RPMI8226 (cell line): ENCODE measurements at regions not wholly inside any gene's neighbourhood (a gene's known extent, or its start where the extent isn't known, plus 50 kb on each side); places are given as distances from the start of the nearest gene placed in this dataset.
A peak's percentile ranks its signal among the peaks of the same experiment; 100 is the strongest.

Source experiments
- DNase-seq: peaks from one replicate; pipeline ENCODE4 v3.0.0-alpha.2; 2015

DNA sequence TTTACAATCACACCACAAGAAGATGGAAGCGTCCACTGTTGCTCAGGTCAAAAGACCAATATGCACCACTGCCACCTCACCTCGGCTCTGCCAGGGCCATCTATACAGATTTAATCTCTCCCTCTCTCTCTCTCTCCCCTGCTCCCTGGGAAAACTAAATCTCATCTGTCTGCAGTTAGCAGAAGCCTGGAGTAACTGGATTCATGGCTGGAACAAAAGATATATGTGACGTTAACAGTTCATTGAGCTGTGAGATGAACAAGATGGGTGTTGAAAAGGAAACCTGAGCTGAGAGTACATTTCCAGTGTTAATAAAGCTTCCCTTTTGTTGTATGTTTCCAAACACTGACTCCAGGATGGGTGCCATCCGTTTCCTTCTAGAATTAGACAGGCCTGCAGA is 369.7 kb downstream of the CDK5RAP2 start:
- no peak for DNase-seq

DNA sequence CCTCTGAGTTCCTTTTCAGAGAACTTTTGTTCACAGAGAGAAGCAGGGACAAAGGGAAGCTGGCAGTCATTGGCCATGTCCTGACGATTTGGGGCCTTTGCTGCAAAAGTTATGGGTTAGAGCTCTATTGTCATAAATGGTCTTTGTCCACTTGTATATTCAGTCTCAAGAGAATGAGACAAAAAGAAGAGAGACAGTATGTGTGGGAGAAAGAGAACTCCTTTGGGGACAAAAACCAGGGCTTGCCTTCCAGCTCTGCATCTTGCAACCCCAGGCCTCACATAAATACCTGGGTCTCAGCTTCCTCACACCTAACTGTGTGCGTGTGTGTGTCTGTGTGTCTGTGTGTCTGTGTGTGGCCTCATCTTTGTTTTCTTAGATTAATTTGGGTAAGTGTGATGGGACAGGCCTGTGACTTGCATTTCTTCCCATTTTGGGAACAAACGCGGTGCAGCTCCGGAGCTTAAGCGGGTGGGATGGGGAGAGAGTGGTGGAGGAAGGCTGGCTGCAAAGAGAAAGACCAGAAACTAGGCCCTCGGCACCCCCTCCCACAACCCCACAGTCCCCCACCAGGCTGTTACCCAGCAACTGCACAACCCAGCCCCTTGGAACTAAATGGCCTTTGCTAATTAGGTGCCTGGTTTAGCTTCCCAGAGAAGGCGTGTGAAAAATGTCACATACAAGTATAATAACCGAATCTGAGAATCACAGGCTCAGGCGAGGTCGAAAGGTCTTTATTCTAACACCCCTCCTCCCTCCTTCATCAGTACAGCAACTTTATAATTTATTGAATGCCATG is 376.9 kb downstream of the CDK5RAP2 start:
- DNase-seq: no peak

DNA sequence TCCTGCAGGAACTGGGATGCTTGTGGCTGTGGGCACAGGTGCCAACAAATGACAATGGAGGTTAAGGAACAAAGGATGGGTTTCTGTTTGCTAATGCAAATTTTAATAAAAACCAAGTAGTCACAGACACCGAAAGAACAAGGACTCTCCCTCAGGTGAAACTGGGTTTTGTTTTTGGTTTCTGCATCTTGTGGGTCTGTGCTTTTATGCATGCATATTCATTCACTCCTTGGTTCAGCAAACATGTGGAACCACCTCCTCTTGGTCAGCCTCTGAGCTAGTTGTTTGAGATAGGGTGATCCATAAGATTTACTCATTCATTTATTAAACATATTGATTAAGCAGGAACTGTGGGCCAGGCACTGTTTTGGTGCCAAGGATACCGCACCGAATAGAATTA is 381.9 kb downstream of the CDK5RAP2 start:
- no peak for DNase-seq

GRCh38 chr9:120197605-120198004 is 382.4 kb downstream of the CDK5RAP2 start:
- no peak for DNase-seq

GRCh38 chr9:120191141-120191540 is 388.8 kb downstream of the CDK5RAP2 start:
- DNase-seq: no peak

DNA sequence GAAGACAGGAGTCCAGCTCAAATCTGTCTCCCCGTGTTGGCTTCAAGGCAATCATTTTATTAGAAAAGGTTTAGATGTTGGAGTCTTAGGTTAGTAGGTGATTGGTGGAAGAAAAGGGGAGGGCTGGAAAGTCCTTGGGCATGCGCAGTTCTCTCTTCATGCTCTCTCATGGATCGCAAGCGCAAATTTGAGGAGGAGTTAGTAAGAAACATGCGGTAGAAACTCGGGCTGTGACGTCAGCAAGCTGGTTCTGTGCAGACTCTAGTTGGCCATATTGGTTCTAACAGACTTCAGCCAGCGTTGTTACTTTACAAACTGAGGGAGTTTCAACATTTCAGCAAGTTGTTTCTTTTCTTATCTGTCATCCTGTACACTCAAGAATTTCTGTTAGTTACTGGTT is 392.2 kb downstream of the CDK5RAP2 start:
- DNase-seq: no peak

GRCh38 chr9:120186276-120186675 is 393.7 kb downstream of the CDK5RAP2 start:
- DNase-seq: no peak

GRCh38 chr9:120184266-120184665 is 395.7 kb downstream of the CDK5RAP2 start:
- no peak for DNase-seq

- DNase-seq: no peak
These were observed 396.4 kb downstream of the CDK5RAP2 start for GRCh38 chr9:120183615-120184014.

DNA sequence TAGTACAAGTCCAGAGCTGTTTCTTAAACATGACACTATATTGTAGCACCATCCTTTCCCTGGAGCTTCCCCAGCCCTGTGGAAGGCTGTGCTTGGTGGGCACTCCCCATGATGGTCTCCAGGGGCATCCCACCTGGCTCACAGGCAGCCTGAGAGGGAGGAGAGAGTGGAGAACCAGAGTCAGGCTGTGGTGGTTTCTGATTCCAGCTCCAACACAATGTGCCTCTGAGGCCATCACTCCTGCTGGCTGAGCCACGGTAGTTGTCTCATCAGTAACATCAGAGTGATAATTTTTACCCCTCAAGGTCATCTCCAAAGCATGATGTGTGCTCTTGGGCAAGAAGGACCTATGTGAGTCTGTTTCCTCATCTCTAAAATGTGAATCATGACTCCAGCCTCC is 398.0 kb downstream of the CDK5RAP2 start:
- no peak for DNase-seq

DNA sequence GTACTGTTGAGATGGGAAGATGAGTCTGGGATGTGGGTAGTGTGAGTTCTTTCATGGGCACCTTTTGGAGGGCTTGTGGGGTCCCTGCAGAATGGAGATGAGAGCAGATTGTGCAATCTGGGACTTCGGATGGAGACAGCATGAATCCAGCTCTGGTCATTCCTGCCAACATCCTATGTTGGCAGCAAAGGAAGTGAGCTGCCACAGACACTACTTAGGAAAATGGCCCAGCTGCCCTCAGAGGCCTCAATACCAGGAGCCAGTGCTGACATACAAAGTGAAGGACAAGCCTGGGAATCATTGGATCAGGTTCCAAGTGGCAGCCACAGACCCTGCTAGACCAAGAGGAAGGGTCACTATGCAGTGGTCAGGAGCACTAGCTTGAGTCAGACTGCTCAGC is 402.8 kb downstream of the CDK5RAP2 start:
- DNase-seq: no peak

DNA sequence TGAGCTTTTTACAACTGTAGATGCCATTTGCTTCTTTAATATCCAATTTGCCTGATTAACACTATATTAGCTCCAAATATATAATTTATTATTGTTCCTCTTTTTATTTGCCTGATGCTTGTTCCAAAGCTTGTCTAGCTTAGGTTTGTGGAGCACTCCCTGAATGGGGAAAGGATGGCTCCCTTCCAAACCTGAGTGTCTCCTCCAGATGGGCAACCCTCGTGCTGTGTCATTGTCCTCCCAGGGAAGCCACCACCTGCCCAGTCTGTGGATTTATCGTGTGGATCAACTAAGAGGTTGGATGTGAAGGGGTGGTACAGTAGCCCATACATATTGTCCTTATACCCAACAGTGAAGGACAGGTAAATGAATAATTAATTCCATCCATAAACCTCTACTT is 404.9 kb downstream of the CDK5RAP2 start:
- DNase-seq: no peak

DNA sequence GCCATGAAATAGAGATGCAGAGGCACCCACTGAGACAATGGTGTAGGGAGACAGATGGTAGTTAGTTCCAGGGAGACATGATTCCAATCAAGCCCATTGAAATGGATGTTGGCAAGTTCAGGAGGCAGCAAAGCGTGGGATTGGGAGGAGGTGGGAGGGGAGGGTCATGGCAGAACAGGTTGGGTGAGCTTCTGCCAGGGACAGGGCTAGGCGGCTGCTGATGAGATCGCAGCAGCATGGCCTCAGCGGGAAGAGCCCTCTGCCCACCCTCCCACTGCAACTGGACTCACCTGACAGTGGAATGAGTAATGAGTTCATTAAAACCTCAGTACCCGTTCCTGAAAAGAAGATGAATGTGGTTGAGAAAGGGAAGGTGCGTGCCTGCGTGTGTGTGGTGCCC is 418.2 kb downstream of the CDK5RAP2 start:
- no peak for DNase-seq

DNA sequence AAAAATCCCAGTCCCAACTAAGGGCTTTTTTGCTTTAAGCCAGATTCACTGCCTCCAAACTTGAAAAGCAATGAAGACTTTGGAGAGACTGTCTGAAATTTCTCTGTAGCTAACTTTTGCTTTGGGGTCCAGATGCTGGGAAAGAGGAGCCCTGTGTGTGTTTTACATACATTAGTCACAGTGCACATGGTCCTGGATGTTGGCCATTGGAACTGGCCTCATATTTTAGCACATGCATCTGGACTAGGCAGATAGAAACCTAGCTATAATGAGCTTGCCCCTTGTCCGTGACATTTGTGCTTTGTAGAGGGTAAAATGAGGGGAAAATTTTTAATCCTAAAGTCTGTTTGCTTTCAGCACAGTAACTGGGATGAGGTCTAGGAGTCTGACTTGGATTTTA is 421.7 kb downstream of the CDK5RAP2 start:
- no peak for DNase-seq

DNA sequence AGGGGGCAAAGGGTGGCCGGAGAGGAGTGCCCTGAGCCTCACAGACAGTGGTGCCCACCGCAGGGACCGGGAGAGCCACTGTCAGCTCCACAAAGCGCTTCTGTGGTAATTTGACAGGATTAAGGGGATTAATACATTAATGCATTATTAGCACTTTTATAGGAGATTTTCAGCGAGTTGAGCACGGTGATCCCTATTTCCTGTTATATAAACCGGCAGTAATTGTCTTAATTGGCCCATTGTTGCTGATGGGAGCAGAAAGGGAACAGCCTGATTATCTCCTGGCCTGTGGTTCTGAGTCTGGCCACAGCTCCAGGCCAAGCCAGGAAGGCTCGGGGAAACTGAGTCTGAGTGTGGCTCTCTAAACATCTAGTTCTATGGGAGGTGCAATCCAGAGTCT is 423.6 kb downstream of the CDK5RAP2 start:
- DNase-seq: no peak

DNA sequence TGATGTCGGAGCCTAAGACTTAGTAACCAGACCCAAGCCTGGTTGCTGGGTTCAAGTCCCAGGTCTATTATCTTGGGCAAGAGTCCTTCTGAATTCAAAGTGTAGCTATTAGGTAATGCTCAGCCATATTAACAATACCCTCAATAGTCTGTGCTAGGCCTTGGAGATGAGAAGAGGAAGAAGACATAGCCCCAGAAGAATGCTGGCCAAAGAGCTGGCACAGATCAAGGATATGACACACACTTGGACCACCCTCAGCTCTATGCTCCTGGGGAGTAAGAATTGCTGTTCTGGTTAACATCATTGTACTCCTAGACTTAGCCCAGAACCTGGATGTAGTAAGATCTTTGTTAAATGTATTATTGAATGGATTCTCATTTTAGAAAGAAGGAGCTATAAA is 426.7 kb downstream of the CDK5RAP2 start:
- no peak for DNase-seq

DNA sequence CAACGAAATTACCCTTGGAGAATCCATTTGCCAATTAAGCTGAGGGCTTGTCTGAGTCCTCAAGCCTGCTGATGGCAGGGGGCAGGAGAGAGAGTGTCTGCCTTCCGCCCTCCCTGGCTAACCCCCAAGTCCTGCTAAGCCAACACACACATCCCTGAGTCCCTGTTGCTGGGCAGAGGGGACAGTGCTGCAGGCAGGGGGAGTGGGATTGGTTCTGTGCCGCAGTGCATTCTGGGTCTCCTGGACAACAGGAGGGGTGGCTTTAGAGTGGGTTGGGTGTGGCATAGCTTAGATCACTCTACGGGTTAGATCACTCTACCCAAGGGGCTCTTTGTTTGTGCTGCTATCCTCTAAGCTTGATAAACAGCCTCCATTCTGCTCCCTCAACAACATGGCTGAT is 427.7 kb downstream of the CDK5RAP2 start:
- no peak for DNase-seq

- DNase-seq: no peak
These were observed 428.2 kb downstream of the CDK5RAP2 start for GRCh38 chr9:120151806-120152205.

DNA sequence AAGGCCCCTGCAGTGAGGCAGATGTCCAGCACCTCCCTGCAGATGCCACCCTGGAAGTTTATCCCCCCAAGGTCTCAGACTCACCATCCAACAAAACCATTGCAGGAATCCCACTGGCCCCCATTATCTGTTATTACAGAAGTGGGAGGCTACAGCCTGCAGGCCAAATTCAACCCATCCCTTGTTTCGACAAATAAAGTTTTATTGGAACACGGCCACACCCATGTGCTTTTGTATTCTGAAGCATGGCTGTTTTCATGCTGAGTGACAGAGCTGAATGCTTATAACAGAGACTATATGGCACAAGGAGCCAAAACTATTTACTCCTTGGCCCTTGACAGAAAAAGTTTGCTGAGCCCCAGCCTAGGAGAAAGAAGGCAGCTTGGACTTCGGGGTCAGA is 428.8 kb downstream of the CDK5RAP2 start:
- DNase-seq: no peak

- DNase-seq: no peak
These were observed 441.0 kb downstream of the CDK5RAP2 start for GRCh38 chr9:120138955-120139354.

- DNase-seq: no peak
These were observed 442.7 kb downstream of the CDK5RAP2 start for GRCh38 chr9:120137186-120137840.

DNA sequence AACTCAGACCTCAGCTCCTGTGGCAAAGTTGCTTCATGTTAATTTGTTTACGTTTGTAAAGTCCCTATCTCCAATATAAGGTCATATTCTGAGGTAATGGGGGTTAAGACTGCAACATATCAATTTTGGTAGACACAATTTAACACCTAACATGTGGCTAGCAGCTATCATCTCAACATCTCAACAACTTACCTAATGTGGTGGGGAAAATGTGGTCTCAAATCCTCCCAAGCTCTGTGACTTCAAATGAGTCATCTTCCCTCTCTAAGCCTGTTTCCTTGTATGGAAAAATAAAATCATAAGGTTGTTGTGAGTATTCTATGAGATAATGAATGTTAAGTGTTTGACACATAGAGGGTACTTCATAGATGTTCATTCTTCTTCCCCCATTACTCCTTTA is 443.3 kb downstream of the CDK5RAP2 start:
- no peak for DNase-seq

DNA sequence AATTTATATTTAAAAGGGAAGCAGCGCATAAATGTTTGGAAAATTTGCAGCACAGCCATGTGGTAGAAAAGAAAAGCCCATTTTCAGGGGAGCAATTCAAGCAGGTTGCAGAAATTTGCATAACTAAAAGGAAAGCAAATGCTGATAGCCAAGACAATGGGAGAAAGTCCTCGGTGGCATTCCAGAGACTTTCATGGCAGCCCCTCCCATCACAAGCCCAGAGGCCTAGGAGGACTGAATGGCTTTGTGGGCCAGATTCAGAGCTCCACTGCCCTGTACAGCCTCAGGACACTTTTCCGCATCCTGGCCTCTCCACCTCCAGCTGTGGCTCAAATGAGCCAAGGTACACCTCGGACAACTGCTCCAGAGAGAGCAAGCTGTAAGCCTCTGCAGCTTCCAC is 462.9 kb downstream of the CDK5RAP2 start:
- DNase-seq: no peak

DNA sequence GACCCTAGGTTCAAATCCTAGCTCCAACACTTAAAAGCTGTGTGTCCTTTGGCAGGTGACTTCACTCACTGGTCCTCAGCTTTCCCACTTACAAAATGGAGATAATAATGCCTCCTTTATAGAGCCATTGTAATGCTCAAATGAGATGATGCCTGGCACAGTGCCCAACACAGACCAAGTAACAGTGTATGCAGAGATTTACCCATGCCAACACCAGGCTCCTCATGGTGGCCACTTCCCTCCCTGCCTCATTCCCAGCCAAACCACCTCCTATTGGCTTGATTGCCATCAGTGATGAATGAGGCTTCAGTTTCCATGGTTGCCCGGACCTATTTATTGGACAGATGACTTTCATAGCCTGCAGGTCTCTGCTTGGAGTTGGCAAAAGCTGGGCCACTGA is 469.4 kb downstream of the CDK5RAP2 start:
- no peak for DNase-seq

DNA sequence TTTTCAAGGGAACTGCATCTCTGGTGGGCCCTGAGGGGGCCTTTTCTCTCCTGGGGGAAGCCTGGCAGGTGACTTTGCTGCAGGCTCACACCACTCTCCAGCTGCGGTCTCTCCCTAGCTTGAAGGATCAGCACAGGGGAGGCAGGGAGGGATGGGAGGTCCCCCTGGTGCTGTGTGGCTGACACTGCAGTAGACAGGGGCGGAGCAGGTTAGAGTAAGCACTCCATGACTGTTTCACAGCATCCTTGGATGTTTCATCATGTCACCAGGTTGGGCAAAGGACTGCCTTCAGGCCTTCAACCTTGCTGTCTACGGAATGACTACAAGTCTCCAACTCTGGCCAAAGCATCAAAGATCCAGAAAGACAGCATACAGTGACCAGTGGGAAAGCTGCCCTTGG is 470.7 kb downstream of the CDK5RAP2 start:
- DNase-seq: peak; percentile 15
